HK-2 (cell line): ENCODE measurements at regions not wholly inside any gene's neighbourhood (a gene's known extent, or its start where the extent isn't known, plus 50 kb on each side); places are given as distances from the start of the nearest gene placed in this dataset.

Experiments used
- DNase-seq: peaks from one replicate; pipeline ENCODE4 v3.0.0-alpha.2; 2018; ENCODE audit not compliant: unreplicated experiment

DNA sequence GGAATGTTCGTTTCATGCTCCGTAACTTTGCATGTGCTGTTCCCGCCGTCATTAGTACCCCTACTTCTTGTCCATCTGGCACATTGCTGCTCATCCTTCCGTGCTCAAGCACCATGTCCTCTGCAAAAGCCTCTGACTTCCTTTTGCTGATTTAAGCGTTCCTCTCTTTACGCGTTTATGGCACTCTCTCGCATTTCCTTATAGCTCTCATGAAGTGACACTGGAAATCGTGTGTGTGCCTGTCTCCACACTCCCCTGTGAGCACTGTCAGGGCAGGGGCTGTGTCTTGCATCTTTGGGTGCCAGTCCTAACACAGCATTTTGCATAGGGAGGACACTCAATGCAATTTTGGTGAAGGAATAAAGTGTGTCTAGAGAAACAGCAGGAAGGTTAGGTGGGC is 210.6 kb upstream of the FAT1 start:
- no peak for DNase-seq

DNA sequence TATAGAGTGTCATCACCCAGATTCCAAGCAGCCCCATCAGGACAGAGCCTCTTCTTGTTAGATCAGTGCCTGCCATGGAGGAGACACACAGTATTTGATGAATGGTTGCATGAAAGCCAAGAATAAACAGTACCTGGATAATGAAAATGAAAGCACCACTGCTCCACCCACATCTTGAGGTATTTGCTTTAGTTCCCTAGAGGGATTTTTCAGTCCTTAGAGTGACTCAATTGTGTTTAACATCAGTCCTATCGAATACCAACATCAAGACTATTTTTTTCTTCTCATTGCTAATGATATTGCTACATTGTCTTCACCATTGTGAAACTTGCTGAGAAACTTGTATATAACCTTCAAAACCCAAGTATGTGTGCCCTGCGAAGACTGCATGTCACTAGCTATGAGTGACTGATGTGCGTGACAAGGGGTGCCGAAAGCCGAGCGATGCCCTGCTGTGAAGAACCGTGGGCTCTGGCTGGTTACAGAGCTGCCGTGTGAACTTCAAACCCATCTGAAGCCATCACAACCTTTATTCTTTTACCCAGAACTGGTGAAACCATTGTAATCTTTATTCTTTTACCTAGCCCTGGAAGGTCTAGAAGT is 211.3 kb upstream of the FAT1 start:
- DNase-seq, result no peak

DNA sequence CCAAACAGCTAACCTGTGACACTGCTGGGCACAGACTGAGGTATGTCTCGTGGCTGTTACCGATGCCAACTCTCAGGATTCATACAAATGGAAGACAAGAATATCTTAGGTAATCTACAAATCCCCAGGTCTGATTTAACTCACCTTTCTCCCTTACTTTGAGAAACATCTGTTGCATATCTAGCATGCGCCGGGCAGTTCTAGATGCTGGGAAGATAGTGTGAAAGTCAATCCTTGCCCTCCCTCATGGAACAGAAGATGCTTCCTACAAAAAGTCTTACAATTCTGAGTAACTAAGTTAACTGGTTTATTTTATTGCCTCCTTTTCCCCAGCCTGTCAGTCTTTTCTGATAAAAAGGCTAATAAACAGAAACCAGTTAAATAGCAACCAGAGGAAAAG is 212.2 kb upstream of the FAT1 start:
- no peak for DNase-seq

DNA sequence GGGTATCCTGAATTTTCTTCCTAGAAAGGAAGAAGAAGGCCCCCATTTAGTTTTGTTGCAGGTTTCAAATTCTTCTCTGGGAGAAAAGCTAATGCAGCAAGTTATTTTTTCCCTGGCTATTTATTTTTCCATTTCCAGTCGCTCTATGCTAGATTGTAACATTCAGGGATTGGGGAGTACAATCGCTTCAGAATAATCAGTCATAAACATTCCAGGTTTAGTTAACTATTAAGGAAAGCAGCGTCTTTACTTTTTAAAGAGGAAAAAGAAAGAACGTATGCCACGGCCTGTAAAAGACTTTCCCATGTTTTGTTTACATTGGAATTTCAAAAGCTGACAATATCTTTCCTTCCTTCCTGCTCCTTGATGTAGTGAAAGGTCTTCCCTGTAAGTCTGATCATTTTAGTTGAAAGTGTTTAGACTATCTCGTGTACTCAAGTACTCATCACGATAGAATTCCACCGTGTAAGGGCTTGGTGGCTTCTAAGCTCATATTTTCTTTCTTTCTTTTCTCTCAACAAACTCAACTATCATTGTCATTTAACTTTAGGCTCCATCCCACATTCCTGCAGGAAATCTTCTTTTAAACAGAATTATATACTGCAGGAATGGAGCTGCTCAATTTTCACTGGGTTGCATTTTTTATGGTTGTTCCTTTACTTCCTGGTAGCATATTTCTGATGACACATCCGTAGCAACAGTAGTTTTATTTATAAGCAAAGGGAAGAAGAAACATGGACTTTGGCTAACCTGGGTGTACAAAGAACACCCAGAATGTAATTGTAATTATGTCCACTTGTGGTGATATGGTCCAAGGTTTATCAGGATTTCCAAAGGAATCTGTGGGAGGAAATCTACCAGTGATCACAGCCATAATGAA is 213.1 kb upstream of the FAT1 start:
- DNase-seq, result no peak

DNA sequence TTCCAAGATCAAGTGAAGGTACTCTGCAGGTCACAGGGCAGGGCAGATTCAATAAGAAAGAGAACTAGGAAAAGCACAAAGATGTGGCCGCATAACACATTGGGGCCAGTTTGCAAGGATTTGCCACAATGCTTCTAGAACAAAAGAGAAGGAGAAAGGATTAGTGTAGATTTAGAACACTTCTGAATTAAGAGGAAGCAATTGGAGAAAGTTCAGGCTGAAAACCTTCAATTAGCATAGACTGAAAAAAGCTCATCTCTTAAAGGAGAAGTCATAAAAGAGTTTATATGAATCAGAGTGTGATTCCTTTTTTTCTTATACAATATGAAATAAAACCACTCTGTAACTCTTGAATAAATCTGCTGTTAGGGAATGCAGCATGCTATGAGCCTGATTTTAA is 215.6 kb upstream of the FAT1 start:
- DNase-seq, result no peak

DNA sequence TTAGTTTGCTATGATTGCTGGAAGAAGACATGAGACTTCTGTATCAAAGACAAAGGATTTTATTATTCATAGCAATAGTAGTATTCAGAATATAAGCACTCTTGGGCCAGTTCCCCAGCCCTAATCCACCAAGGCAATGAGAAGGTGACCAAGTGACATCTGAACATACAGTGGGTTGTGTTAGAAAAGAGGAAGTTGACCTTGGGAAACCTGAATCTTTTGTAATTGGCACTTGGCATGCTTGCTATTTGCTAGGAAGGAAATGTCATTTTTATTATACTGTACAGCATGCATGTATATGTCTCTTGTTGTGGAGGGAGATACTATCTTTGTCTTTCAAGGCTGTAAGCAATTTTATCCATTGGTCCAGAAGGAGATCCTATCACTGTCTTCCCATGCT is 216.1 kb upstream of the FAT1 start:
- no peak for DNase-seq

DNA sequence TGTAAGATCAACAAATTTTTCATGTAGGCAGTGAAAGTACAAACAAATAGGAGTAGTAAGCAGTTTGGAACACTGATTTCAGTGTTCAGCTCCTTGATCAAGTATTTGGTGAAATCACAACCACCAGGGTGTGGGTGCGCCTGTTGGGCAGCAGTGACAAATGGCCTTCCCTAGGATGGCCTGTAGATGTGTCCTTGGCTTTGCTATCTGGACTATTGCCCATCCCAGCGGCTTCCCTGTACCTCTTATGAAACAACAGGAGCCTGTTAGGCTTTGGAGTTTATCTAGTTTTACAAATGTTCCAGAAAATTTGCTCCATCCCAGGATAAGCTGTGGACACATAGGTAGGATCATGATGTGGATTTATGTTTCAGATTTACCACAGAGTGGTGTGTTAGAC is 216.8 kb upstream of the FAT1 start:
- no peak for DNase-seq

DNA sequence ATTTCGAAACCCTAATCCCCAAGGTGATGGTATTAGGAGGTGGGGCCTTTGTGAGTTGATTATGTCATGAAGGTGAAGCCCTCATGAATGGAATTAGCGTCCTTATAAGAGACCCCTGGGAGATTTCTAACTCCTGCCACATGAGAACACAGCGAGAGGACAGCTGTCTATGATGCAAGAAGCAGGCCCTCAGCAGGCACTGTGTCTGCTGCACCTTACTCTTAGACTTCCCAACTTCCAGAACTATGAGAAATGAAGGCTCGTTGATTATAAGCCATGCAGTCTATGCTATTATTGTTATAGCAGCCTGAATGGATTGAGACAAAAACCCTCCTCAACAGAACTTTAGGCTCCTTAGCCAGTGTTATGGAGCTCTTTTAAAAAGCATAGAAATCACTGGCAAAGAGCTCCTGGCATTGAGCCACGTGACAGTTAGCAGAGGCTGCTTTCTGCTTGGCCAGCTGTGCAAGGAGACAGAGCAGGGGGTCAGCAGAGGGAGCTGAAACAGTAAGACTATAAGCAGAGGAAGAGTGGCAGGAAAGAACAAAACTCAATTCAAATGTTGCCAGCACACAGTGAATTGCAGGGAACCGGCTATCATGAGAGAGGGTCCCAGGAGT is 219.2 kb upstream of the FAT1 start:
- DNase-seq, result no peak

DNA sequence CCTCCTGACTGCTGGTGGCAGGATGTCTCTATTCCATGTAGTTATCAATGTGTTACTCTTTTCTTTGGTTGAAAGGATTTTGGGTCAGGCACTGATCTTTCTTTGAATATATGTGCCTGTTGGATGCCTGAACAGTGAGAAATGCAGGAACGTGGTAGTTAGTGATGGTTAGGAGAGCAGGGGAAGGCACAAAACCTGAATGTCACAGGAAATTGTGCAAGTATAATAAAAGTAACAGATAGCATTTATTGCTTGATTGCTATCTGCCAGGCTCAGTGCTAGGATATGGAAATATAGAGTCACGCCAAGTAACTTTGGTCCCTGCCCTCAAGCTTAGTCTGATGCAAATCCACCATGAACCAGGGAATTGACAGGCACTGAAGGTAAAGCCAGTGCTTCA is 219.8 kb upstream of the FAT1 start:
- DNase-seq, result no peak

DNA sequence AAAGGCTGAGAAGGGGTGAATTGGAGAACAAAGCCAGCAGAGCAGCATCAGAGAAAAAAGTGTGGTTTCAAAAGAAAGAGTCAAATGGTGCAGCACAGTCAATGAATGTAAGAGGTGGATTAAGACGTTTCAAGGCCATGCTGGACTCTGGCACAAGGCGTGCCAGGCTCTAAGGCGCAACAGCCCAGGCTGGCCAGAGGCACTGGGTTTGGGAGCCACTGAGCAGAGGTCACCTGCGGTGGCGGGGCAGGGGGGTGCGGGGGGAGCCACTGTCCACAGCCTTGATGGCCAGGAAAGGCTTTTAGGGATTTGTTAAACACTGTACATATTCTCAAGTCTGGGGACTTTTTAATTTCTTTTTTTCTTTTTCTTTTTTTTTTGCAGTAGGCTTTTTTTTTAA is 222.5 kb upstream of the FAT1 start:
- no peak for DNase-seq

DNA sequence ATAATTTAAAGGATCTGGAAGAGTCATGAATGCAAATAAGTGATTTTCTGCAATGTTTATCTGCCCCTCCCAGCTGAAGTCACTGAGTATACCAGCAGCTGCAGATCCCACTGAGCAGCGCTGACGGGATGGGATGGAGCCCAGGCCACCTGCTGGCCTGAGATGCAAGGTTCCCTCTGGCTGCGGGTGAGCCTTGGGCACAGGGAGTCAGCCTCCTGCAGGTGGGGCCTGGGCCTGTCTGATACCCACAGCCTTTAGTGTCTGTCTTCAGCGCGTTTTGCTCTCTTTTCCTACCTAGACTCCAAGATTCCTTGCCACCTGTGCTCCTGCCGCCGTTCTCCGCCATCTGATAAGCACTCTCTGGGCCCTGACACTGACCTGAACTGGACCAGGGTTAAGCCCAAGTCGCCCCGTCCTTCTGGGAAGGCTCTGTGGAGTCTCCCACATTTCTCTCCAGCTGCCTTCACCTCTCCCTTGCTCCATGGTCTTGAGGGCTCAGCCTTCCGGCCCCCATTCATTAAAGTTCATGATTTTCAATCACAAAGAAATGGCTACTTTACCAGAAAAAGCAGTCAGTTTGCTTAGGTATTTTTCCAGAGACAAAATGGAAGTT is 223.1 kb upstream of the FAT1 start:
- peak; percentile 18 for DNase-seq

DNA sequence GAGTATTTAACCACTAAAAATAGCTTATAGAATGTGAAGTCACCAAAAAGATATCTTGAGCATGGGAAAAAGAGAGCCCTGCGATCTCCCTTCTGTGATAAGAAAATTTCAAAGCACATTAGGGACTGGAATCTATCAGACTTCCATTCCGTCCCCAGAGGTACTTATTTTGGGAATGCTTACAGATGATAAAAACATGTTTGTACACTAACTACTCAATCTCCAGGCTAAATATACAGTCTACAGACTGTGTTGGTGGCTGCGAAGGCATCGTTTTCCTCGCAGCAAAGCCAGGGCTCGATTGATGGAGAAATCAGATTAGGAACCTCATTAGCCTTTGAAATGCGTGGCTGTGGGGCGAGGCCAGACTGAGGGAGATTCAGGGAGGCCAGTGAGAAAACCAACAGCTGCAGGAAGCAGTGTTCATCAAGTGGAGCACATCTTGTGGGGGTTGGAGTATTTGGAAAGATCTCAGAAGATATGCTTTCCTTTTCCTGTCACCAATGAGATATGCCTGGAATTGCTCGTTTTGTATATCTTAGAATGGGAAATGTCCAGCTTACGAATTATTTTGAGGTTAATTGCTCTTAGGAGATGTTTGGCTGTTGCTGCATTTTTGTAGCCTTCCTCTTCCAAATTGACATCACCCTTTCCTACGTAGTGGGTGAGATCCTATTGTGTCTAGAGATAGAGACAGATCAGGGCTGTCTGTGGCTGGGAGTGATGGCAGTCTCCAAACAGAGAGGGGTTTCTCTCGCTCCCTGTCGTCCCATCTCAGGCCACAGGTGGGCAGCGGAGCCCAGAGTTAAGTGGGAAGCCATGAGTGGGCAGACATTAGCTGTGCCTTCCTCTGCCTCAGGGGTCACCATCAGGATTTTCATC is 224.9 kb upstream of the FAT1 start:
- no peak for DNase-seq

DNA sequence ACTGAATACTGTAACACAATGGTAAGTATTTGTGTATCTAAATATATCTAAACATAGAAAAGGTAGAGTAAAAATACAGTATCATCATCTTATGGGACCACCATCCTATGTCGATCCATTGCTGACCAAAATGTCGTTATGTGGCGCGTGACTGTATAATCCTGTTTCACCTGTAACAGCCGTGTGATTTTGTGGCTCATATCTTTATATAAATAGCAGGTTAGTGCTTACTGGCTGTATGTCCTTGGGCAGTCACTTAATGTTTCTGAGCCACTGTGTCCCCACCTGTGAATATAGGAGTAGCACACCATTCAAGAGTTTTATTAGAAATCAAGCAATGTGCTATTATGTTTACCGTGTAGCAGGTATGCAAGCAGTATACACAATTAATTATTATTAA is 226.2 kb upstream of the FAT1 start:
- no peak for DNase-seq

DNA sequence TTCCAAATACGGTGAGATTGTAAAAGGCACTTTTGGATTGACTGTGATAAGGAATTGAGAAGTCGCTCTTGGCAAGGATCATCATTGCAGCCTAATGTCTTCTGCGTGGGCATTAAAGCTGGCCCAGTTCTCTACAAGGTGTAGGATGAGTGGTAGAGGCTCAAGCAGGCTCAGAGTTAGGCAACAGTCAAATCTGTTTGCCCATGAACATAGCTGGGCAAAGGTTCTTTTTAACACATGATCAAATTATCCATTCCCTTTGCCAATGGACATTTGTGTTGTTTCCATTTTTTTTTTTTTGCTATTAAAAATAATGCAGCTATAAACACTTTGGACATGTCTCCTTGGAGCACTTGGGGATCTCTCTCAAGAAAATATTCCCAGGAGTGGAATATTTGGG is 229.1 kb upstream of the FAT1 start:
- DNase-seq, result no peak

DNA sequence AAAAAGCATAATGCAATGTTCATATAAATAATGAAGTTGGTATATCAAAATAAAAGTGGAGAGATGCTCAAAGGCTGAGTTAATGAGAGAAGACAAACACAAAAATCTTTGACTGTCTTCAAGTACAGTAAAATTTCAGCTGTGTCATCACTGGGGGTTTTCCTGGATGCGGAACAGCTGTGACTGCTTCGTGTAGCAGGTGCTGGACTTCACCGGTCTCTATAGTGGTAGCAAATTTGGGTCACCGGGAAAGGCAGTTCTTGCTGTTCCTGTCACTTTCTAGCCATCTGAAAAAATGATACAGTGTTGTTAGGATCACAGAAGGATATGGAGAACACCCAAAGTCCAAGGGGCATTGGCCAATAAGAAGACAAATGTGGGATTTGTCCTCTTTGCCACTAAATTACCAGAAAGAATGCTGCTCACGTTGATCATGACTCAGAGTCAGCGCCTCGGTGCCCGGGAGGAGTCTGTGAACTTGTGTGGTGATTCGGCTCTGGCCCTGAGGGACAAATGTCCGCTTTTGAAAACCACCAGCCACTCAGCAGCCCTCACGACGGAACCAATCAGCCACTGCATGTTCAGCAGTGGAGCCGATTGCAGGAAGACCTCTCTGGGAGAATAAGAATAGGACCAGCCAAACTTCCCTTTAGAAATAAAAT is 230.1 kb upstream of the FAT1 start:
- no peak for DNase-seq

DNA sequence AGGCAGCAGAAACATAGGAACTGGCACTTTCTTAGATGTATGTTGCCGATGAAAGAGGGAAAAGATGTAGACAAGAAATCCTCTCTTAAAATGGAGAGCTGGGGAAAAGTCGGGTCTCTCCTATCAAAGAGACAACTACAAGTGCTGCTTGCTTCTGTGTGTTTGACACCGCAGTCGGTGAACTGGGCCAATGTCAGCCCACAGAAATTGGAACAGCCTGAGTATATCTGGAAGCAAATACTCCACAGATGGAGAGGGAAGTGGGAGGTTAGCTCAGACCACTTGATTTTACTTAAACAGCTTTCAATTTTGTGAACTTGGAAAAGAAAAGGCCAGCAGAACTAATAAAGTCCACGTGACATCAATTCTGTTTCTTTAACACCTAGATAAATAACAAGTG is 230.9 kb upstream of the FAT1 start:
- no peak for DNase-seq

DNA sequence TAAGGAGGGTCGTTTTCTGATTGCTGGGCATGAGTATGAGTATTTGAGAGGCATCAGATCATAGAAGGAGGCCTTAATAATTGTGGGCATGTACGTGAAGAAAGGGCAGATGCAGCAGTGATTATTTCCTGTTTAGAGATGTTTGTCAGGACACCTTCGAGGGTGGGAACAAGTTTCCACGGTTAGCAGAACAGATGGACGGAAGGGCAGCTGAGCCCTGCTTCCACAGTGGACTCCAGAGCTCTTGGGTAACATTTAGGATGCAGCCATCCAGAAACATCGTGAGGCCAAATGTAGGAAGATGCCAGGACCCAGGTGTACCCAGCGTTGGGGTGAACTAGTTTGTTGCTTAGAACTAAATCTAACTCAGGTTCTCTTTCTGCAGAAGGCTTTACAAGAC is 231.3 kb upstream of the FAT1 start:
- DNase-seq, result no peak

DNA sequence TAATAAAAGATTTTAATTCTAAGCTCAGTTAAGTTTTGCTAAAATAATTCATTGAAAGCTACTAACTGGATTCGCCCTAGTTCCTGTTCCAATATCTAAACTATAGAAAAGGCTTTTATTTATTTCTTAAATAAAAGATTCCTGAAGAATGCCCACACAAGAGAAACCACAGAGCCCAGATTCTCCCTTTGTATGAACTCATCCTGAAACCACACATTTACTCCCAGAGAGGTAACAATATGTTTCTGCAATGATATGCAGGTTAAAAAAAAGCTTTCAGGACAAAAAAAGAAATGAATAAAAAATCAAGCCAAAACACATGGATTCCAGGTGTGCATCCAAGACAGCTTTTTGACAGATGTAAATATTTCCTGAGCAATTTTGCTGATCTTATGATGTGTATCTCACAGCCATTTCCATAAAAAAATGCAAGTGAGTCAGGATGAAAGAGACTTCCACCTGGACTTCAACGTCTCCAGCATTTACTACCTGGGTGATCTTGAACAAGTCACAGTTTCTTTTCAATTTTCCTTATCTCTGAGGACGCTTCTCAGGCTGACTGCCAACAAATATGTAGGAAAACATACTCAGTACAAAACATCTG is 234.4 kb upstream of the FAT1 start:
- DNase-seq, result no peak

DNA sequence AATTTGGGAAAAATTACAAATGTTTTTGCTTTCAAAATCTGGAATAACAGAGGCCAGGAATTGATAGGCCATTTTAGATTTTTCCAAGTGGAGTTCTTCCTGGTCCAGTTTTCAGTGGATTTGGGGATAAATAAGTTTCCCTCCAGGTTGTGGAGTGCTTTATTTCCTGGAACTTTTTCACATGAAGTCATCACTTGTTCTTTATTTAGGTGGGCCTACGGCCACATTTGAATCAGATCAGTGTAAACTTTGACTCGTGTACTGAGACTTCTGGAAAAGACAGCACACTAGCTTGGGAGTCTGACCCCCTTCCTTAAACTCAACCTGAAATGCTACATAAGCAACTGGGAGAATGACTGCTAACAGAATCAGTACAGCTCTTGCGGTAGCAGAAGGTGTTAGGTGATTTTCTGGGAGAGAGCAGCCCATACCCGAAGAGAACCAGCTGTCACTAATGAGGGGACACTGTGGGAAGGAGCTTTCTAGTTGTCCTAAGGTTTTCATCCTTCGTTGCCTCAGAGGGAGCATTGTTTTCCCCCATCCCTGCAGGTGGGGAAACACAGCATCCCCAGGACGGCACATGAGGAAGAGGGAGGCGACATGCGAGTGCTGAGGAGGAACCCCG is 235.2 kb upstream of the FAT1 start:
- no peak for DNase-seq

DNA sequence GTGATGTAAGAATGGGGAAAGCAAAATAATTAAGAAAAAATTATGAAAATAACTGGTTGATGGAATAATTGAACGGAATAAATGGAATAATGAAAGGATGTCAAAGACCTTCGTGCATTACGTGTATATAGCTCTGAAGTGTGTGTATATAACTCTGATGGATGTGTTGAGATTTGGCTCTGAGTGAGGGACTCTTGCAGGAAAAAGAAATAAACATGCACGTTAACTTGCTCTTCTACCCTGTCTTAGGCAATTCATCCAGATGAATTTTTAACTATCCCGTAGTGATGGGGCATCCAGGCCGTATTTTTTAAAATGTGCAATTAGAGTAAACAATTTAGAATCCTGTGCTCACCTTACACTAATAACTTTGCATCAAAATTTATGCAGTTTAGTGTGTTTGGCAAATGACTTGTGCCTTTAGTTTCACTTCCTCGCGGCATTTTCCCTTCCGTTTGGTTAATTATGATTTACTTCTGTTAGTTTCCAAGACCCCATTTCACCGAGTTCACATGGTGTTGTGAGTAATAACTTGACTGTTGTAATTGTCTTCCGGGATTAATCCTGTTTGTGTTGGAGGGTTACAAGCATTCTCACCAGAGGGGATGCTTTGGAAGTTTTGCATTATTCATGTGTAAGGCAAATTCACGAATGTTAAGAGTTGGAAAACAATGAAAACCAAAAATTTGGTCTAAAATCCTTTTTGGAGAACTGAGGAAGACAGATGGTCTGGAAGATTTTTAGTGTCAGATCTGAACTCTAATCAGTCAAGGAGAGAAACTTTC is 256.5 kb upstream of the FAT1 start:
- DNase-seq, result no peak
